ENCODE measurements at regions not wholly inside any gene's neighbourhood (a gene's known extent, or its start where the extent isn't known, plus 50 kb on each side); places are given as distances from the start of the nearest gene placed in this dataset.
"Not testable (repeated sequence)": the region's sequence is repeated elsewhere in the genome, so short reads cannot be mapped to it uniquely, and the experiment has no call there.

- WGBS, 2 experiments (ENCODE audit: extremely low coverage in 1 of 2, insufficient coverage in 1 of 2, insufficient read length in 1 of 2, insufficient replicate concordance in 2 of 2, low coverage in 1 of 2, low lambda C conversion rate in 2 of 2, missing lambda C conversion rate in 1 of 2) = 87% methylated on average over 16 of the region's 32 CpGs; no CpG with 5 or more reads in 1 of the 2 experiments
- not testable (repeated sequence) for DNase-seq (ENCODE audit: low read depth in 1 of 2, low spot score in 2 of 2); H3K56ac ChIP-seq (replicated peaks; ENCODE audit: insufficient read length, low read depth, low read length)
Observed at GRCh38 chr14:105604531-105605463, 78.4 kb downstream of the TMEM121 start.

More at GRCh38 chr14:105604531-105605463, 78.4 kb downstream of the TMEM121 start:
- H3K9me3 ChIP-seq (ENCODE audit: insufficient read depth in 2 of 2, low read depth in 1 of 2, low read length in 1 of 2) = peaks cover 32 to 66% of the 10 kb centered on the region in 2 experiments
- H3K23me2 ChIP-seq (ENCODE audit: low read depth, low read length); H3K79me1 ChIP-seq (ENCODE audit: low read depth, low read length); FAIRE-seq; H3K4me3 ChIP-seq (ENCODE audit: extremely low read depth in 1 of 4, insufficient read depth in 2 of 4, low read depth in 3 of 4, low read length in 4 of 4); H2BK12ac ChIP-seq (ENCODE audit: low read depth, low read length); H3K27me3 ChIP-seq (replicated peaks in 1 of 4; ENCODE audit: control insufficient read depth in 3 of 4, extremely low read depth in 1 of 4, insufficient read depth in 3 of 4, low read length in 3 of 4); H3K79me2 ChIP-seq (ENCODE audit: control insufficient read depth in 1 of 2, insufficient read depth in 2 of 2, low read length in 2 of 2); H3K4me1 ChIP-seq (replicated peaks in 1 of 4; ENCODE audit: control insufficient read depth in 3 of 4, insufficient read depth in 4 of 4, low read length in 3 of 4); H3K9ac ChIP-seq (replicated peaks in 1 of 4; ENCODE audit: extremely low read depth in 1 of 4, low read depth in 3 of 4, low read length in 3 of 4); H3K14ac ChIP-seq (ENCODE audit: insufficient read length); H4K91ac ChIP-seq (replicated peaks; ENCODE audit: insufficient read length, low read length); H2AFZ ChIP-seq (ENCODE audit: low read length); H2BK120ac ChIP-seq (replicated peaks; ENCODE audit: low read depth, low read length); H4K8ac ChIP-seq (ENCODE audit: extremely low read depth, insufficient read depth, low read length); CTCF ChIA-PET (ENCODE audit: partially characterized antibody); H2BK20ac ChIP-seq (ENCODE audit: low read length); H3K18ac ChIP-seq (ENCODE audit: extremely low read depth, low read length); H3K4ac ChIP-seq (replicated peaks; ENCODE audit: insufficient read length, low read depth, low read length); H2BK15ac ChIP-seq (ENCODE audit: low read length); H2BK5ac ChIP-seq (ENCODE audit: low read depth, low read length); H4K20me1 ChIP-seq (replicated peaks in 1 of 2; ENCODE audit: control insufficient read depth in 1 of 2, insufficient read depth in 2 of 2, low read length in 2 of 2); H3K4me2 ChIP-seq (ENCODE audit: insufficient read depth in 1 of 2, low read depth in 2 of 2, low read length in 2 of 2); H4K5ac ChIP-seq (ENCODE audit: insufficient read length, low read depth, low read length); H2AK5ac ChIP-seq (ENCODE audit: low read depth, low read length); H3K23ac ChIP-seq (ENCODE audit: insufficient read length); H3K27ac ChIP-seq (ENCODE audit: low read depth, low read length); H3K36me3 ChIP-seq (ENCODE audit: control insufficient read depth in 2 of 4, insufficient read depth in 4 of 4, low read length in 3 of 4): not testable (repeated sequence)
- POLR2A ChIA-PET (ENCODE audit: partially characterized antibody) = interaction anchor here (0.6 kb wide), 1 partner anchor 130 kb away, joined by 3 read pairs; no protein-coding TSS in a partner anchor

Measured in H1 (cell line).